ENCODE measurements at regions not wholly inside any gene's neighbourhood (a gene's known extent, or its start where the extent isn't known, plus 50 kb on each side); places are given as distances from the start of the nearest gene placed in this dataset.
"Not testable (repeated sequence)": the region's sequence is repeated elsewhere in the genome, so short reads cannot be mapped to it uniquely, and the experiment has no call there.

GRCh38 chr10:36428507-36428906 lies 696.9 kb upstream of the ANKRD30A start:
- CTCF ChIA-PET = no interaction called here
- Mint-ChIP-seq H3K27ac (no peak overlapping the region), H3K4me1 (no peaks in the 10 kb centered on the region), H3K36me3 (no peaks in the 10 kb centered on the region), H3K4me3 (no peak overlapping the region), H3K27me3 (no peaks in the 10 kb centered on the region), H3K9me3 (peaks cover 12% of the 10 kb centered on the region)
- no peak for DNase-seq

- Mint-ChIP-seq H3K27ac (no peak overlapping the region), H3K4me1 (no peaks in the 10 kb centered on the region), H3K4me3 (no peak overlapping the region), H3K36me3 (no peaks in the 10 kb centered on the region), H3K27me3 (no peaks in the 10 kb centered on the region), H3K9me3 (peaks cover 11% of the 10 kb centered on the region)
- DNase-seq = no peak
- CTCF ChIA-PET = no interaction called here
These were observed 700.1 kb upstream of the ANKRD30A start for GRCh38 chr10:36425131-36425797.

DNA sequence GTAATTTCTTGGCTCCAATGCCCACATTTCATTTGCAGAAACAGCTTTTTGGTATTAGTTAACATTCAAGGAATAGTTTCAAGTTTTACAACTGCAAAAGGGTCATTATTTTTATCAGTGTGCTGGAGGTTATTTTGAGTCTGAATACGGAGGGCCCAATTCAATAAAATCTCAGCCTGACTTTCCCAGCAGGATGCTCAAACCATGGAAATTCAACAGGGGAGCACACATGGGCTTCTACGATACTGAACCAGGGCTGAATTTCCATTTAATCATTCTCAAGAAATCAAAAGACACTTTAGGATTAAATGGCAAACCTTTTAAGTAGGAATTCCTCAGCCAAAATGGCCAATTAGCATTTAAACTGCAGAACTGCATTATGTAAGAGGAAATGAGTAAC lies 700.9 kb upstream of the ANKRD30A start:
- Mint-ChIP-seq H3K27ac (no peak overlapping the region), H3K9me3 (peaks cover 7% of the 10 kb centered on the region), H3K27me3 (no peaks in the 10 kb centered on the region), H3K36me3 (no peaks in the 10 kb centered on the region), H3K4me1 (no peaks in the 10 kb centered on the region), H3K4me3 (no peak overlapping the region)
- DNase-seq = no peak
- CTCF ChIA-PET = no interaction called here

DNA sequence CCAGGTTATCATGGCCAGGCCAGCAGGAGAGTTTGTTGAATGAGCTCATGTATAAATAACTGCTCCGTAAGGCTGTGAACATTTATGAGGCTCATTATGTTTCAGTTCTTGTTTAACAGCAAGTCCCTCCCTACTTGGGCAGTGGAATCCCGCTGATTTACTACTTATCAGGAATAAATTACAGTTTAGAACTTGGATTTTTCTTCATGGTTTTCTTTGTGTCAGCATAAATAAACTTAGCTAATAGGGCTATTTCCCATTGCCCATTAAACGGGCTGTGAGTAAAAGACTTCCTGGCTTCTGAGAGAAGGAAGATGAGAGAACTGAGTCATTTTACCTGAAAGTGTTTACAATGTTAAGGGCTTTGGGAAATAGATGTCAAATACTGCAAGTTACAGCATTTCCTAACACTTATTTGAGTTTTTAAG lies 701.6 kb upstream of the ANKRD30A start:
- peaks cover 7% of the 10 kb centered on the region for H3K9me3 Mint-ChIP-seq
- no peak overlapping the region for H3K27ac Mint-ChIP-seq
- DNase-seq = no peak
- H3K27me3 Mint-ChIP-seq = no peaks in the 10 kb centered on the region
- no peak overlapping the region for H3K4me3 Mint-ChIP-seq
- CTCF ChIA-PET = no interaction called here
- no peaks in the 10 kb centered on the region for H3K4me1 Mint-ChIP-seq
- no peaks in the 10 kb centered on the region for H3K36me3 Mint-ChIP-seq

DNA sequence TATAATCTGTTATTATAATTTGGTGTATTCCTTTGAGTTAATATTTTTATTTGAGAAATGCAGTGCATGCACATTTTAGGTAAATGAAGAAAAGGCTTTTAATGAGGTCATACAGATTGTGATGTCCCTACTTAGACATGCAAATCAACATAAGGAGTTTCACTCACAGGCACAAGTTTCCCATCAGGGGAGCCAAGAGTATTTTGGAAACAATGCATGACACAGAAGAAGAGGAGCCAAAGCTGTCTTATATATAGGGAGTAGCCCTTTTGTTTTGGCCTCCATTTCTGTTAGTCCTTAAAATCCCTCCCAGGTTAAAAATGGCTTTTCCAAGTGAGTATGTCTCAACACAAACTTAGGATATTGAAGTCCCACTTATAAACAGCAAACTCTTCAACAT lies 703.4 kb upstream of the ANKRD30A start:
- Mint-ChIP-seq H3K36me3 (no peaks in the 10 kb centered on the region), H3K4me3 (no peak overlapping the region), H3K4me1 (no peaks in the 10 kb centered on the region), H3K27ac (no peak overlapping the region), H3K27me3 (no peaks in the 10 kb centered on the region), H3K9me3 (peaks cover 8% of the 10 kb centered on the region)
- CTCF ChIA-PET = no interaction called here
- DNase-seq = no peak

- Mint-ChIP-seq H3K4me3 (no peak overlapping the region), H3K4me1 (no peaks in the 10 kb centered on the region), H3K27ac (no peak overlapping the region), H3K36me3 (no peaks in the 10 kb centered on the region), H3K9me3 (peaks cover 21% of the 10 kb centered on the region), H3K27me3 (no peaks in the 10 kb centered on the region)
- DNase-seq = no peak
- CTCF ChIA-PET = no interaction called here
These were observed 708.9 kb upstream of the ANKRD30A start for GRCh38 chr10:36416513-36416912.

DNA sequence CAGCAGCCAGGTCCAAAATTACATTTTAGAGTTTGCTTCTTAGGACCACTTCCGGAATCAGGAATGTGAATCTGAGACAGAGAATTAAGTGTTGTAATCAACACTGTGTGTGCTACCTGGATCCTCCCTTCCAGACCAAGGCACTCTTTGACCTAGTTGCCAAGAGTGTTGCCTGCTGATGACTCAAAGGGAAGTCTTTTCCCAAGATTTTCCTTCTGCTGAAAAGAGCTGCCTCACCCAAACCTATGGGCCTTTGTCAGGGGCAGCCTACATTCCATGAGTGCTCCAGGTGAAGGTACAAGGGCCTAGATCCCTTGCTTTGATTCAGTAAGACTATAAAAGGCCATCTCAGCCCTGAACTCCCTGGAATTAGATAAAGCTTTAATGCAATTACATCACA lies 712.5 kb upstream of the ANKRD30A start:
- no peak overlapping the region for H3K4me3 Mint-ChIP-seq
- H3K9me3 Mint-ChIP-seq = peaks cover 24% of the 10 kb centered on the region
- no peaks in the 10 kb centered on the region for H3K27me3 Mint-ChIP-seq
- CTCF ChIA-PET = no interaction called here
- no peak overlapping the region for H3K27ac Mint-ChIP-seq
- DNase-seq = no peak
- H3K36me3 Mint-ChIP-seq = no peaks in the 10 kb centered on the region
- H3K4me1 Mint-ChIP-seq = no peaks in the 10 kb centered on the region

DNA sequence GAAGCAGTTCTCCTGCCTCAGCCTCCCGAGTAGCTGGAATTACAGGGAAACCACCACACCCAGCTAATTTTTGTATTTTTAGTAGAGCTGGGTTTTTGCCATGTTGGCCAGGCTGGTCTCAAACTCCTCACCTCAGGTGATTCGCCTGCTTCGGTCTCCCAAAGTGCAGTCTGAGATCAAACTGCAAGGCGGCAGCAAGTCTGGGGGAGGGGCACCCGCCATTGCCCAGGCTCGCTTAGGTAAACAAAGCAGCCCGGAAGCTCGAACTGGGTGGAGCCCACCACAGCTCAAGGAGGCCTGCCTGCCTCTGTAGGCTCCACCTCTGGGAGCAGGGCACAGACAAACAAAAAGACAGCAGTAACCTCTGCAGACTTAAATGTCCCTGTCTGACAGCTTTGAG lies 725.2 kb upstream of the ANKRD30A start:
- peaks cover 17% of the 10 kb centered on the region for H3K9me3 Mint-ChIP-seq
- H3K4me3 Mint-ChIP-seq, CTCF ChIA-PET, H3K36me3 Mint-ChIP-seq, H3K4me1 Mint-ChIP-seq, H3K27me3 Mint-ChIP-seq, DNase-seq, H3K27ac Mint-ChIP-seq: not testable (repeated sequence)

DNA sequence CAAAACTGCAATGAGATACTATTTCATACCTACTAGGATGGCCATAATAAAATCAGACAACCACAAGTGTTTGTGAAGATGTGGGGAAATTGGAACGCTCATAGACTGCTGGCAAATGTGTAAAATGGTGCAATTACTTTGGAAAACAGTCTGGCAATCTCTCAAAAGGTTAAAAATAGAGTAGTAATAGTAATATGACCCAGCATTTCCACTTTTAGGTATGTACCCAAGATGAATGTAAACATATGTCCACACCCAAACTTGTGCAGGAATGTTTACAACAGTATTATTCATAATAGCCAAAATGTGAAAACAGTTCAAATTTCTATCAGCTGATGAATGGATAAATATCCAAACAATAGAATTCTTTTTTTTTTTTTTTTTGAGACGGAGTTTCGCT lies 731.6 kb upstream of the ANKRD30A start:
- Mint-ChIP-seq H3K4me1 (no peaks in the 10 kb centered on the region), H3K27me3 (no peaks in the 10 kb centered on the region), H3K9me3 (peaks cover 13% of the 10 kb centered on the region), H3K4me3 (no peak overlapping the region), H3K36me3 (no peaks in the 10 kb centered on the region), H3K27ac (no peak overlapping the region)
- DNase-seq = no peak
- CTCF ChIA-PET = no interaction called here

DNA sequence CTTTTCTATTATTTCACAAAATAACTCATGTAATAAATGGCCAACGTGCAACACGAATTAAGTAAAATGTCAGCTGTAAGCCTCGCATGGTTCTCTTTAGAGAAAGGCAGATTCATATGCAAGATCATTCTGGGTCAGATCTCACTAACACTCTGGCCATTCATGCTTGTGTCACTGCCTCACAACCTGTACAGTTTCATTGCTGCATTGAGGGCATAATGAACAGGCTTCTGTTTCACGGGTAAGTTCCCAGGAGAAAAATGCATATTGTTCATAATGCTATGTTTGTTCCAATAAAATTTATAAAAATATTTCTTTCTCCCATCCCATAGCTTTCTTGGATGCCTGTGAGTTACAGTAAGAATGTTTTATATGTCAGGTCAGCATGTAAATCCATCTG lies 734.0 kb upstream of the ANKRD30A start:
- Mint-ChIP-seq H3K9me3 (peaks cover 6% of the 10 kb centered on the region), H3K27me3 (no peaks in the 10 kb centered on the region), H3K36me3 (no peaks in the 10 kb centered on the region), H3K4me3 (no peak overlapping the region), H3K27ac (no peak overlapping the region), H3K4me1 (no peaks in the 10 kb centered on the region)
- DNase-seq = no peak
- CTCF ChIA-PET = no interaction called here

- no peaks in the 10 kb centered on the region for H3K4me1 Mint-ChIP-seq
- no peak for DNase-seq
- H3K9me3 Mint-ChIP-seq = peaks cover 6% of the 10 kb centered on the region
- no peaks in the 10 kb centered on the region for H3K36me3 Mint-ChIP-seq
- H3K4me3 Mint-ChIP-seq = no peak overlapping the region
- CTCF ChIA-PET = no interaction called here
- no peak overlapping the region for H3K27ac Mint-ChIP-seq
- no peaks in the 10 kb centered on the region for H3K27me3 Mint-ChIP-seq
These were observed 735.2 kb upstream of the ANKRD30A start for GRCh38 chr10:36390221-36390620.

DNA sequence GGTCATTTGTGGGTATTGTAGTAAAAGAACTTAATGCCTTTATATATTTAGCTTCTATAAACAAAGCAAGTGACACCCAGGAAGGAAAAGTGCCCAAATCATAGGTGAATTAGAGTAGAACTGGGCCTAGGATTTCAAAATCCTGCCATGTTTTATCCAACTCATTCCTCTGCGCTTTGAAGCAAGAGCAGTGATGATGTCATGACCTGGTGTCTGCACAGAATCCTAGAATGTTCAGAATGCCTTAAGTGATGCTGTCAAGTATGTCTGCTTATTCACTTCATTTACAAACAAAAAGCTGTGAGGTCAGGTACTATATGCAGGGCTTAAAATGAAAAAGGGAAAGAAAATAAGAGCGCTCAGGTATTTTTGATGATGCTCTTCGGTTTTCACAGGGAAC lies 737.2 kb upstream of the ANKRD30A start:
- Mint-ChIP-seq H3K4me3 (no peak overlapping the region), H3K4me1 (no peaks in the 10 kb centered on the region), H3K9me3 (peaks cover 9% of the 10 kb centered on the region), H3K36me3 (no peaks in the 10 kb centered on the region), H3K27me3 (no peaks in the 10 kb centered on the region), H3K27ac (no peak overlapping the region)
- no peak for DNase-seq
- CTCF ChIA-PET = no interaction called here

DNA sequence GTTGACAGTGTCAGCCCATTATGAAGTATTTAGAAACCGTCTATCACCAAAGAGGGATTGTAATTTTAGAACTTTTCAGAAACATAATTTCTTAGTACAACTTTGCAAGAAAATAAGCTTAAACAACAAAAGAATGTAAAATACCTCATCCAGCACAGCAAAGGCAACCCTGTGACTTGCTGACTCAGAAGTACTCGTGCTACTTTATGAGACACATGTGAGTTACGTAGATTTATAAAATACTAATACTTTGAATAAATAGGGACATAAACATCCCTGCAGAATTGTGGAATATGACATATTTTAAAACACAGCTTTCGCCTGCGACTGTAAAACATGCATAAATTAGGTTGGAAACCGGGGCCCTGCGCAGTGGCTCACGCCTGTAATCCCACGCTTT lies 739.7 kb upstream of the ANKRD30A start:
- Mint-ChIP-seq H3K4me1 (no peaks in the 10 kb centered on the region), H3K9me3 (peaks cover 9% of the 10 kb centered on the region), H3K36me3 (no peaks in the 10 kb centered on the region), H3K27ac (no peak overlapping the region), H3K4me3 (no peak overlapping the region), H3K27me3 (no peaks in the 10 kb centered on the region)
- no peak for DNase-seq
- CTCF ChIA-PET = no interaction called here

GRCh38 chr10:36383349-36383748 lies 741.3 kb upstream of the FZD8 start:
- no peak for DNase-seq
- Mint-ChIP-seq H3K27me3 (no peaks in the 10 kb centered on the region), H3K27ac (no peak overlapping the region), H3K4me1 (no peaks in the 10 kb centered on the region), H3K4me3 (no peak overlapping the region), H3K36me3 (no peaks in the 10 kb centered on the region), H3K9me3 (peaks cover 9% of the 10 kb centered on the region)
- CTCF ChIA-PET = no interaction called here

- Mint-ChIP-seq H3K4me1 (no peaks in the 10 kb centered on the region), H3K9me3 (peaks cover 9% of the 10 kb centered on the region), H3K4me3 (no peak overlapping the region), H3K36me3 (no peaks in the 10 kb centered on the region), H3K27ac (no peak overlapping the region), H3K27me3 (no peaks in the 10 kb centered on the region)
- no peak for DNase-seq
- CTCF ChIA-PET = no interaction called here
These were observed 739.7 kb upstream of the FZD8 start for GRCh38 chr10:36381748-36382147.

GRCh38 chr10:36380538-36380937 lies 738.4 kb upstream of the FZD8 start:
- Mint-ChIP-seq H3K36me3 (no peaks in the 10 kb centered on the region), H3K4me1 (no peaks in the 10 kb centered on the region), H3K4me3 (no peak overlapping the region), H3K27ac (no peak overlapping the region), H3K27me3 (no peaks in the 10 kb centered on the region), H3K9me3 (peaks cover 9% of the 10 kb centered on the region)
- CTCF ChIA-PET = no interaction called here
- no peak for DNase-seq

Measured in activated naive CD4-positive, alpha-beta T cell treated with anti-CD3 and anti-CD28 coated beads, Interleukin-2, amount 10 ng/mL, durations not matched to agents 7 days and 5 days (primary cell).